ENCODE measurements at regions not wholly inside any gene's neighbourhood (a gene's known extent, or its start where the extent isn't known, plus 50 kb on each side); places are given as distances from the start of the nearest gene placed in this dataset.
A peak's percentile ranks its signal among the peaks of the same experiment; 100 is the strongest.
"Not testable (repeated sequence)": the region's sequence is repeated elsewhere in the genome, so short reads cannot be mapped to it uniquely, and the experiment has no call there.

- H3K9me3 ChIP-seq, result no peaks in the 10 kb centered on the region
- no peak for DNase-seq
- no peaks in the 10 kb centered on the region for H4K20me1 ChIP-seq (ENCODE audit: insufficient read depth)
- no peak overlapping the region for H3K4me2 ChIP-seq
- H3K4me1 ChIP-seq (ENCODE audit: control insufficient read depth in 1 of 2, insufficient read depth in 2 of 2, low read depth in 1 of 2, low read length in 1 of 2), result no peaks in the 10 kb centered on the region
- no peak overlapping the region for H3K27ac ChIP-seq (ENCODE audit: low read depth in 2 of 2, low read length in 1 of 2)
- no peak overlapping the region for H3K9ac ChIP-seq
- H3K36me3 ChIP-seq (replicated peaks in 1 of 2; ENCODE audit: control insufficient read depth in 1 of 2, insufficient read depth in 2 of 2, low read length in 1 of 2), result no peaks in the 10 kb centered on the region
- TF ChIP-seq ELF1 (IDR thresholded peaks at IDR 0.05) (no peak), GABPA (IDR thresholded peaks at IDR 0.05; ENCODE audit: low read depth) (no peak), JUND (IDR thresholded peaks at IDR 0.05) (no peak), RAD21 (IDR thresholded peaks at IDR 0.05; ENCODE audit: low read length) (0 out of 2 replicates have a peak, but pooled peaks have one; percentile 35), RFX5 (IDR thresholded peaks at IDR 0.05; ENCODE audit: low read length) (no peak)
- TF ChIP-seq, protein P1, sequence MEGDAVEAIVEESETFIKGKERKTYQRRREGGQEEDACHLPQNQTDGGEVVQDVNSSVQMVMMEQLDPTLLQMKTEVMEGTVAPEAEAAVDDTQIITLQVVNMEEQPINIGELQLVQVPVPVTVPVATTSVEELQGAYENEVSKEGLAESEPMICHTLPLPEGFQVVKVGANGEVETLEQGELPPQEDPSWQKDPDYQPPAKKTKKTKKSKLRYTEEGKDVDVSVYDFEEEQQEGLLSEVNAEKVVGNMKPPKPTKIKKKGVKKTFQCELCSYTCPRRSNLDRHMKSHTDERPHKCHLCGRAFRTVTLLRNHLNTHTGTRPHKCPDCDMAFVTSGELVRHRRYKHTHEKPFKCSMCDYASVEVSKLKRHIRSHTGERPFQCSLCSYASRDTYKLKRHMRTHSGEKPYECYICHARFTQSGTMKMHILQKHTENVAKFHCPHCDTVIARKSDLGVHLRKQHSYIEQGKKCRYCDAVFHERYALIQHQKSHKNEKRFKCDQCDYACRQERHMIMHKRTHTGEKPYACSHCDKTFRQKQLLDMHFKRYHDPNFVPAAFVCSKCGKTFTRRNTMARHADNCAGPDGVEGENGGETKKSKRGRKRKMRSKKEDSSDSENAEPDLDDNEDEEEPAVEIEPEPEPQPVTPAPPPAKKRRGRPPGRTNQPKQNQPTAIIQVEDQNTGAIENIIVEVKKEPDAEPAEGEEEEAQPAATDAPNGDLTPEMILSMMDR (IDR thresholded peaks at IDR 0.05), result peak; percentile 40
- WGBS (ENCODE audit: low lambda C conversion rate), result 25% methylated on average over 2 of the region's 2 CpGs
- H3K4me3 ChIP-seq (ENCODE audit: low read depth in 2 of 2, low read length in 1 of 2), result no peak overlapping the region
- ChIA-PET CTCF (interaction anchor here (0.6 to 0.8 kb wide), 2 partner anchors 10 to 937 kb away, joined by 3 read pairs; no protein-coding TSS in a partner anchor), POLR2A (no interaction called here)
- H3K79me2 ChIP-seq (ENCODE audit: insufficient read depth), result no peaks in the 10 kb centered on the region
- no peaks in the 10 kb centered on the region for H3K27me3 ChIP-seq (ENCODE audit: insufficient read depth)
- no peaks in the 10 kb centered on the region for H3K9me2 ChIP-seq
- no peak overlapping the region for H2AFZ ChIP-seq (ENCODE audit: low read depth)
- no peaks in the 10 kb centered on the region for H3F3A ChIP-seq (replicated peaks; ENCODE audit: insufficient read depth)
Observed at GRCh38 chr6:78693835-78694234, 173.5 kb upstream of the IRAK1BP1 start.

- H2AFZ ChIP-seq (ENCODE audit: low read depth); POLR2A ChIA-PET; H3K4me3 ChIP-seq (ENCODE audit: low read depth in 2 of 2, low read length in 1 of 2); H3K79me2 ChIP-seq (ENCODE audit: insufficient read depth); H4K20me1 ChIP-seq (ENCODE audit: insufficient read depth); H3K27ac ChIP-seq (ENCODE audit: low read depth in 2 of 2, low read length in 1 of 2); H3K9ac ChIP-seq; H3K4me2 ChIP-seq; H3F3A ChIP-seq (replicated peaks; ENCODE audit: insufficient read depth); H3K4me1 ChIP-seq (ENCODE audit: control insufficient read depth in 1 of 2, insufficient read depth in 2 of 2, low read depth in 1 of 2, low read length in 1 of 2); H3K9me2 ChIP-seq; H3K9me3 ChIP-seq; DNase-seq; H3K36me3 ChIP-seq (replicated peaks in 1 of 2; ENCODE audit: control insufficient read depth in 1 of 2, insufficient read depth in 2 of 2, low read length in 1 of 2); H3K27me3 ChIP-seq (ENCODE audit: insufficient read depth): not testable (repeated sequence)
- CTCF ChIA-PET, result interaction anchor here (0.8 kb wide), 1 partner anchor 9 kb away, joined by 3 read pairs; no protein-coding TSS in a partner anchor
- WGBS (ENCODE audit: low lambda C conversion rate), result 13% methylated on average over 10 of the region's 10 CpGs
Observed at GRCh38 chr6:78694628-78695027, 172.7 kb upstream of the IRAK1BP1 start.

DNA sequence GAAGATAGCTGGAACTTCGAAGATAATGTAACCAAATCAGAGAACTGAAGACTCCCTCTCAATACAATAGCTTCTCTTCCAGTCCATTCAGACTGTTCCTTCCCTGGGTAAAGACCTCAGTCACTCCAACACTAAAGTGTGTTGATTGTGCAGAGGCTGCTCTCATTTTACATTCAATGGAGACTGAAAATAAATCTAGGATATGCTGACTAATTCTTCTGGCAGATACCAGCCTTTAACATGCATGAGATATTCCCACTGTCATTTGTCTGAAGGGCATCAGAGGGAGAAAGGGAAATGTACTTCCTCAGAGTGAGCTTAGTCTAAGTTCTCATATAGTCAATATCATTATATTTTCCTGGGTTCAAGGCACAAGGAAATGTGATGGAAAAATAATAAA, 166.4 kb upstream of the IRAK1BP1 start:
- CTCF ChIA-PET, result no interaction called here
- Histone ChIP-seq H3K4me3 (ENCODE audit: low read depth in 2 of 2, low read length in 1 of 2) (no peak overlapping the region), H2AFZ (ENCODE audit: low read depth) (no peak overlapping the region), H3K4me2 (peak overlapping the region; percentile 2; the same call in 1 of the 2 replicates), H4K20me1 (ENCODE audit: insufficient read depth) (no peaks in the 10 kb centered on the region), H3K36me3 (replicated peaks in 1 of 2; ENCODE audit: control insufficient read depth in 1 of 2, insufficient read depth in 2 of 2, low read length in 1 of 2) (no peaks in the 10 kb centered on the region), H3F3A (replicated peaks; ENCODE audit: insufficient read depth) (peaks cover 10% of the 10 kb centered on the region), H3K9ac (no peak overlapping the region), H3K27ac (ENCODE audit: low read depth in 2 of 2, low read length in 1 of 2) (peak overlapping the region; percentile 44 to 61; a peak in 3 of 4 replicates), H3K79me2 (ENCODE audit: insufficient read depth) (no peaks in the 10 kb centered on the region), H3K4me1 (ENCODE audit: control insufficient read depth in 1 of 2, insufficient read depth in 2 of 2, low read depth in 1 of 2, low read length in 1 of 2) (no peaks in the 10 kb centered on the region; a peak in 1 of 4 replicates), H3K9me3 (no peaks in the 10 kb centered on the region), H3K9me2 (no peaks in the 10 kb centered on the region), H3K27me3 (ENCODE audit: insufficient read depth) (no peaks in the 10 kb centered on the region)
- no peak for DNase-seq
- POLR2A ChIA-PET, result no interaction called here
- no peak for TF ChIP-seq MEF2A (IDR thresholded peaks at IDR 0.05; ENCODE audit: borderline replicate concordance, low read depth)
- TF ChIP-seq TCF12 (IDR thresholded peaks at IDR 0.05), result peak; percentile 0; the same call in 1 of the 2 replicates
- WGBS (ENCODE audit: low lambda C conversion rate), result 0% methylated on average over 1 of the region's 1 CpG
